ENCODE measurements at regions not wholly inside any gene's neighbourhood (a gene's known extent, or its start where the extent isn't known, plus 50 kb on each side); places are given as distances from the start of the nearest gene placed in this dataset.

DNA sequence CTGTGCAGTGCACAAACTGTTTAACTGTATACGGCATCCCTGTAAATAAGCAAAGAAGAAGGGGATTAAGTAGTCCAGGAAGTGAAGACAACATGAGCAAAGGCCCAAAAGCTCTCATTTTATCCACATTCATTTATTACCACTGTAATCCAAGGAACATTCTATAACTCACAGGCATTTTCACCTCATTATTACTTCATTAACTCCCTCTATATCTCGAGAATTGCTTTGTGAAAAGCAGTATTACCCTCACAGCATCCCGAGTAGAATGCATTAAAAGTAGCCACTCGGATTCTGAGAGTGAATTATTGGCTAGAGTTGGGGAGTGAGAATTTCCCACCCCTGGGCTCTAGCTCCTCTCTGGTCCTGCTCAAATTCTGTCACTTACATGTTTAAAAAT lies 51.0 kb upstream of the CHCHD3 start:
- TF ChIP-seq, protein P1, sequence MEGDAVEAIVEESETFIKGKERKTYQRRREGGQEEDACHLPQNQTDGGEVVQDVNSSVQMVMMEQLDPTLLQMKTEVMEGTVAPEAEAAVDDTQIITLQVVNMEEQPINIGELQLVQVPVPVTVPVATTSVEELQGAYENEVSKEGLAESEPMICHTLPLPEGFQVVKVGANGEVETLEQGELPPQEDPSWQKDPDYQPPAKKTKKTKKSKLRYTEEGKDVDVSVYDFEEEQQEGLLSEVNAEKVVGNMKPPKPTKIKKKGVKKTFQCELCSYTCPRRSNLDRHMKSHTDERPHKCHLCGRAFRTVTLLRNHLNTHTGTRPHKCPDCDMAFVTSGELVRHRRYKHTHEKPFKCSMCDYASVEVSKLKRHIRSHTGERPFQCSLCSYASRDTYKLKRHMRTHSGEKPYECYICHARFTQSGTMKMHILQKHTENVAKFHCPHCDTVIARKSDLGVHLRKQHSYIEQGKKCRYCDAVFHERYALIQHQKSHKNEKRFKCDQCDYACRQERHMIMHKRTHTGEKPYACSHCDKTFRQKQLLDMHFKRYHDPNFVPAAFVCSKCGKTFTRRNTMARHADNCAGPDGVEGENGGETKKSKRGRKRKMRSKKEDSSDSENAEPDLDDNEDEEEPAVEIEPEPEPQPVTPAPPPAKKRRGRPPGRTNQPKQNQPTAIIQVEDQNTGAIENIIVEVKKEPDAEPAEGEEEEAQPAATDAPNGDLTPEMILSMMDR (IDR thresholded peaks at IDR 0.05; ENCODE audit: low read depth, low read length) = no peak
- Histone ChIP-seq H3K9me3 (ENCODE audit: control insufficient read depth, insufficient read depth, low read length) (no peaks in the 10 kb centered on the region), H3K27ac (ENCODE audit: low read depth, low read length) (no peak overlapping the region), H3K27me3 (ENCODE audit: control insufficient read depth, insufficient read depth, low read length) (peaks cover 2% of the 10 kb centered on the region), H3K4me3 (ENCODE audit: low read depth, low read length) (no peak overlapping the region)
- no peak for DNase-seq (ENCODE audit: low read depth, low spot score)
- CTCF ChIA-PET = interaction anchor here (0.6 kb wide), 1 partner anchor 20 kb away, joined by 9 read pairs; no protein-coding TSS in a partner anchor
- POLR2A ChIA-PET = no interaction called here

DNA sequence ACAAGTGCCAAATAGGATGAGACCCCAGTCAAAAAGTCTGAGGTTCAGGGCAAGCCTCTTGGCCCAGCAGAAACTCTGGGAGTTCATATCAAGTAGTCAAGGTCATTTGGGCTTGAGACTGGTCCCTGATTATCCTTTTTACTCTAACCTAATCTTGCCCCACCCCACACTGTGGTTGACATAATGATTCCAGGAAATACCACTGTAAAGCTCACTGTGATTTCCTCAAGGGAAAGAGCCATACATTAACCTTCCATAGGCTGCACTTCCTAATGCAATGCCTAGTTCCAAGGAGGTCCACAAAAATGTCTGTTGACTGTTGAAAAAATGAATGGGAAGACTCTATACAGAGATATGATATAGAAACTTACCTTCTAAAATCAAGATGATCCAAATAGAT lies 52.9 kb upstream of the CHCHD3 start:
- TF ChIP-seq, protein P1 (IDR thresholded peaks at IDR 0.05; ENCODE audit: low read depth, low read length) = no peak
- no peaks in the 10 kb centered on the region for H3K9me3 ChIP-seq (ENCODE audit: control insufficient read depth, insufficient read depth, low read length)
- H3K4me3 ChIP-seq (ENCODE audit: low read depth, low read length) = no peak overlapping the region
- DNase-seq (ENCODE audit: low read depth, low spot score) = no peak
- peaks cover 2% of the 10 kb centered on the region for H3K27me3 ChIP-seq (ENCODE audit: control insufficient read depth, insufficient read depth, low read length)
- CTCF ChIA-PET = no interaction called here
- POLR2A ChIA-PET = no interaction called here
- H3K27ac ChIP-seq (ENCODE audit: low read depth, low read length) = no peak overlapping the region

DNA sequence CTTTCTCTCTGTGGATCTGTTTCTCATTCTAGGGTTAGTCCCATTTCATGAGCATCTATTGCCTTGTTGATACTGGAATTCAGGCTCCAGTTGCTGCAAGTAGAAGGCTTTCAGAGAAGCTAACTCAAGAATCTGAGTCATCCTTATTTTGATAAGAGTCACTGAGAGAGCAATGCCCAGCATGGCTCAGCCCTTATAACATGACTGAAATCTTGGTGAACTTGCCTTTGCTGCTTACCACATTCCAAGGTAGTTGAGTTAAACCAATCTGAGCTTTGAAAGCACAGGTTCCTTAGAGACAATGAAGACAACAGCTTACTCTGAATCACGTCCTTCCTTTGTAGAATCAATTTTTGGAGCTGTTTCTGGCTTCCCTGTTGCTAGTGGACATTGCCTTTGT lies 53.6 kb upstream of the CHCHD3 start:
- ChIA-PET POLR2A (no interaction called here), CTCF (no interaction called here)
- no peak overlapping the region for H3K4me3 ChIP-seq (ENCODE audit: low read depth, low read length)
- no peak for DNase-seq (ENCODE audit: low read depth, low spot score)
- H3K27me3 ChIP-seq (ENCODE audit: control insufficient read depth, insufficient read depth, low read length) = peaks cover 2% of the 10 kb centered on the region
- H3K27ac ChIP-seq (ENCODE audit: low read depth, low read length) = no peak overlapping the region
- TF ChIP-seq, protein P1 (IDR thresholded peaks at IDR 0.05; ENCODE audit: low read depth, low read length) = no peak
- no peaks in the 10 kb centered on the region for H3K9me3 ChIP-seq (ENCODE audit: control insufficient read depth, insufficient read depth, low read length)

DNA sequence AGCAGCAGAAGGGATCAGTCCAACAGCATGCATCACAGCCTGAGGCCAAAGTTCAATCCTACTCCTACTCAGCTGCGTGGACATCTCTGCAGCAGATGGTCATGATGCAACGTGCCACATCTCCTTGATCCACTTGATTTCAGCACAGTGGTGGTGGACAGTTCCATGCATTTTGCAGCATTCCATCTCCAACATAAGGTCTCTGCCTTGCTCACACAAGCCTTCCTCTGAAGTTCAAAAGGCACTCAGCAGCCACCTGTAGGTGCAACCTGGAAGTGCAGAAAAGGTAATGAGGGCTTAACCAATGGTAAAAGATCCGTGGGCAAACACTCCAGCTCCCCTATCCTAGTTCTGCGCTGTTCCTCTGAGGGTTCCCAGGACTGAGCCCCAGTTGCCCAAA lies 57.5 kb upstream of the CHCHD3 start:
- H3K27ac ChIP-seq (ENCODE audit: low read depth, low read length) = no peak overlapping the region
- no peaks in the 10 kb centered on the region for H3K27me3 ChIP-seq (ENCODE audit: control insufficient read depth, insufficient read depth, low read length)
- H3K9me3 ChIP-seq (ENCODE audit: control insufficient read depth, insufficient read depth, low read length) = no peaks in the 10 kb centered on the region
- ChIA-PET POLR2A (no interaction called here), CTCF (no interaction called here)
- DNase-seq (ENCODE audit: low read depth, low spot score) = peak; percentile 7
- TF ChIP-seq, protein P1 (IDR thresholded peaks at IDR 0.05; ENCODE audit: low read depth, low read length) = peak; percentile 47
- no peak overlapping the region for H3K4me3 ChIP-seq (ENCODE audit: low read depth, low read length)

DNA sequence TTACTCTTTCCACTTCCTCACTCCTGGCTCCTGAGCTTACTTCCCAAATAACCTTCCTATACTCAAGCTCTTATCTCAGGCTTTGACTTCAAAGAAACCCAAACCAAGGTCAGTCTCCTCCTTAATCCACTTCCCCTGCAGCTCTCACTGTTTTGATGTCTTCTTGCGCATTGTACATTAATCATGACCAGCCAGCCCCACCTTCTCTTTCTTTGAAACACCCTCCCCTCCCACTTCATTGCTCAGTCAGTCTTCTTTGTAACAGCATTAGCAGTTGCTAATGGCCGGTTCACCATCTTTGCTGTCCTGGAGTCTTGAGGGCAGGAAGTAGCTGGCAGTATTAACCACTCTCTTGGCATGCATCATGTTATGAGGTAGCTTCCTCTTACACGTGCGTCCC lies 57.9 kb upstream of the CHCHD3 start:
- ChIA-PET POLR2A (no interaction called here), CTCF (no interaction called here)
- H3K4me3 ChIP-seq (ENCODE audit: low read depth, low read length) = no peak overlapping the region
- TF ChIP-seq, protein P1 (IDR thresholded peaks at IDR 0.05; ENCODE audit: low read depth, low read length) = no peak
- no peaks in the 10 kb centered on the region for H3K9me3 ChIP-seq (ENCODE audit: control insufficient read depth, insufficient read depth, low read length)
- H3K27me3 ChIP-seq (ENCODE audit: control insufficient read depth, insufficient read depth, low read length) = no peaks in the 10 kb centered on the region
- no peak overlapping the region for H3K27ac ChIP-seq (ENCODE audit: low read depth, low read length)
- DNase-seq (ENCODE audit: low read depth, low spot score) = no peak

All from AG04450 (cell line).